HG02938 (cell line): ENCODE measurements at regions not wholly inside any gene's neighbourhood (a gene's known extent, or its start where the extent isn't known, plus 50 kb on each side); places are given as distances from the start of the nearest gene placed in this dataset.

ENCODE experiments used
- ATAC-seq: cut with Tn5 transposase; IDR thresholded peaks from one replicate; pipeline ENCODE4 v1.9.1; 2021; ENCODE audit warnings: mild to moderate bottlenecking, moderate library complexity; ENCODE audit not compliant: unreplicated experiment

GRCh38 chr12:69061574-69061973 is 128.6 kb upstream of the CPM start:
- ATAC-seq: no peak

GRCh38 chr12:69062621-69063237 is 129.8 kb upstream of the CPM start:
- ATAC-seq: no peak

GRCh38 chr12:69064734-69065443 is 131.9 kb upstream of the CPM start:
- ATAC-seq: no peak

GRCh38 chr12:69065775-69066174 is 132.8 kb upstream of the CPM start:
- ATAC-seq: no peak

GRCh38 chr12:69066492-69067373 is 133.8 kb upstream of the CPM start:
- ATAC-seq: no peak

GRCh38 chr12:69067713-69068112 is 134.7 kb upstream of the CPM start:
- ATAC-seq: no peak

- ATAC-seq: no peak
Measured at GRCh38 chr12:69068448-69068847, 135.5 kb upstream of the CPM start.

- no peak for ATAC-seq
Measured at GRCh38 chr12:69069479-69069878, 136.5 kb upstream of the CPM start.

- peak; percentile 80 for ATAC-seq
Measured at GRCh38 chr12:69070319-69071090, 137.5 kb upstream of the CPM start.

GRCh38 chr12:69071091-69071370 is 138.1 kb upstream of the CPM start:
- ATAC-seq: no peak

- ATAC-seq: no peak
Measured at GRCh38 chr12:69073035-69073434, 140.1 kb upstream of the CPM start.

GRCh38 chr12:69074556-69075349 is 141.8 kb upstream of the CPM start:
- no peak for ATAC-seq

- no peak for ATAC-seq
Measured at GRCh38 chr12:69083689-69084088, 150.7 kb upstream of the CPM start.

- no peak for ATAC-seq
Measured at GRCh38 chr12:69084816-69085378, 151.9 kb upstream of the CPM start.

- ATAC-seq: no peak
Measured at GRCh38 chr12:69085852-69086251, 152.9 kb upstream of the CPM start.

GRCh38 chr12:69087986-69088385 is 151.4 kb upstream of the CPSF6 start:
- ATAC-seq: no peak

GRCh38 chr12:69090722-69091121 is 148.6 kb upstream of the CPSF6 start:
- ATAC-seq: no peak

- no peak for ATAC-seq
Measured at GRCh38 chr12:69091442-69092017, 147.8 kb upstream of the CPSF6 start.

- no peak for ATAC-seq
Measured at GRCh38 chr12:69092137-69092536, 147.2 kb upstream of the CPSF6 start.
